NCI-H187 treated with DMSO at 0.1 percent for 48 hours (cell line): ENCODE measurements at regions not wholly inside any gene's neighbourhood (a gene's known extent, or its start where the extent isn't known, plus 50 kb on each side); places are given as distances from the start of the nearest gene placed in this dataset.
A peak's percentile ranks its signal among the peaks of the same experiment; 100 is the strongest.
"Not testable (repeated sequence)": the region's sequence is repeated elsewhere in the genome, so short reads cannot be mapped to it uniquely, and the experiment has no call there.

Source experiments
- DNase-seq: peaks from one replicate; lab custom pipeline; 2025; lab: John Stamatoyannopoulos, UW

DNA sequence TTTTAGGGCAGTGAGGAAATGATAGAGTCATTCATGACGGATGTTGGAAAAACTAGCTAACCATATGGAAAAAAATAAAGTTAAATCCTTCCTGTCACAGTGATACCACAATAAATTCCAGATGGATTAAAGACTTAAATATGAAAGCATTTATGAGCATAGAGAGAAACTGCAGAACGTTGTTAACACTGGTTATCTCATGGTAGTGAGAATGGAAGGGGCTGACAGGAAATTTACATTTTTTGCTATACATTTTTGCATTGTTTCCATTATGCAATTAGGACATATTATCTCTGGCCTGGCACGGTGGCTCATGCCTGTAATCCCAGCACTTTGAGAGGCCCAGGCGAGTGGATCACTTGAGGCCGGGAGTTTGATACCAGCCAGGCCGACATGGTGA, 130.5 kb upstream of the VOPP1 start:
- not testable (repeated sequence) for DNase-seq

DNA sequence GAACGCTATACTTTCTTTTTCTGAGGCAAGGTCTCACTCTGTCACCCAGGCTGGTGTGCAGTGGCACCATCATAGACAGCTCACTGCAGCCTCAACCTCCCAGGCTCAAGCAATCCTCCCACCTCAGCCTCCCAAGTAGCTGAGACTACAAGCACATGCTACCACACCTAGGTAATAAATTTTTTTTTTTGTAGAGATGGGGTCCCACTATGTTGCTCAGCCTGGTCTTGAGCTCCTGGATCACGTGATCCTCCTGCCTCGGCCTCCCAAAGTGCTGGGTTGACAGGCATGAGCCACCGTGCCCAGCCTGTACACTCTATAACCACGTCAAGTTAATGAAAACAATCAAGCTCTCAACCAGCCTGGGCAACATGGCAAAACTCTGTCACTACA, 127.1 kb upstream of the VOPP1 start:
- not testable (repeated sequence) for DNase-seq

DNA sequence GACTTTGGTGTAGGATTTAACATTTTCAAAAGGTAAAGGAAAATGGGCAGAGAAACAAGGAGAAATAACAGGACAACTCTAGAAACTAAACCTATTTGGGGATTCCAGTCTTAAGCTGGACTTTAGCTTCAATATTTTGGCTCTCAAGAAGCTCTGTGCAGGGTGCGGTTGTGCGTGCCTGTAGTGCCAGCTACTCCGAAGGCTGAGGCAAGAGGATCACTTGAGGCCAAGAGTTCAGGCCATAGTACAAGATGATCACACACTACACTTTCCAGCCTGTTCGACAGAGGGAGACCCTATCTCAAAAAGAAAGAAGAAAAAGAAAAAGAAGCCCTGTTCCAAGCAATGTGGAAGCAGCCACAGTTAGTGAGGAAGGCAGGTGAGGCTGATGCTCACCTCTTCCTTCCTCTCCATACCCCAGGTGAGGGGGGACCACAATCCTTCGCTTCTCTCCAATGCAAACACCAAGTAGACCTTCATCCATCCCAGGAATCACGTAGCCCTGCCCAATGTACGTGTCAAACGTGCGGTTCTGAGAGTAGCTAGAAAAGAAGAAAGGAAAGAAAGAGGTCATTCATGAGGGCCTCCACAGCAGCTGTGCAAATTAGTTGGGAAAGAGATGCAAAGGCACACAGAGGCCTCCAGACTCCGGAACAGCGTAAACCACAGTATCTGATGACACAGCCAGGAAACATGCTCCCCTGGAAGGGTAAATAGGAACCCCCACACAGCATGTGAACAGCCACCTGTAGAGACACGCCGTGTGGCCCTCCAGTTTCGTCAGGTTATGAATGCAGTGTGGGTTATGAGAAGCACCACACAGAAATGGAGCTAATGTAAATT, 126.5 kb upstream of the VOPP1 start:
- DNase-seq = not testable (repeated sequence)

DNA sequence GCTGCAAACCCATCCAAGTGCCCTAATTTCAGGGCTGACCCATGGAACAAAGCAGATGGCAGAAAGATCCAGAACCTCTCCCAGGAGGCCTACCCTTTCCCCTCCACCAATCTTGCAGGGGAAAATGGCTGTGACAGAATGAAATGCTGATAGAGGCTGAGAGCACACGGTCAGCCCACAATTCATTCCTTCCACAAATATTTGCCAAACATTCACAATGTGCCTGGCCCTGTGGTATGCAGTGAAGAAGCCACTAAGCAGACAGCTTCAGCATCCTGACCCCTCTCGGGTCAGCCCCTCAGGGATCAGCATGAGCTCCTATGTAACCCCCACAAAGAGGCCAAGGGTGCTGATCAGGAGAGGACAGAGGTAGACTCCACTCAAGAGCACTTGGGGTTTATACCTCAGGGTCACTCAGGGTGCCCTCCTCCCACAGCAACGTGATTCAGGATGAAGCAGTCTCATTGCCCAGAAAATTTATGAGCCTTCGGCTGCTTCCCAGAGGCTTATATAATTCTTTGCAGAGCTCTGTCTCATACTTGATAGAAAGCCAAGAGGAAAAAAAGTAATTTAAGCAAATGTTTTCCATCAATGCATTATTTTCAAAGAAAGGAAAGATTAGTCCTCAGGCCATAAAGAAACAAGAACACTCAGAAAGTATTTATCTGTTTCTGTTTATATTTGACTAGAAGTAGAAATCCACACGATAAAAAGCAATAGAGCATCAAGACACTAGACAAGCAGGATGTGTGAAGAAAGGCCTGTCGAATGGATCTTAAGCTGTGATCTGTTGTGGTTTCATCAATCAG, 123.8 kb upstream of the VOPP1 start:
- DNase-seq = not testable (repeated sequence)

DNA sequence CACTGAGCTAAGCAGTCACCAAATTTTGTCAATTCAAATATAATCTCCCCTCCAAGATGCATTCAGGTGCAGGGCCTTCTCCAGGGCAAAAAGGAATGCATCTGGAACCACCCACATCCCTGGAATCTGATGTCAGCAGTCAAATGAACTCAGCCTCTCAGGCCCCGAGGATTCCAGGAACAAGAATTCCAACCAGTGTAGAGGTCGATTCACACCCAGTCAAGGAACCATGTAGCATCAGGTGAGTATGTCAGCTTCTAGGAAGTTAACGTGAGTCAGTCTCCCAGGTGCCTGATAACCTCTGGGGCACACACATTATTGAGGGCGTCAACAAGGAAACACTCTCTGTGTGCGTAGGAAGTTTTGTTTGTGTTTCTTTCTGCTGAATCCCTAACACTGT, 122.2 kb upstream of the VOPP1 start:
- not testable (repeated sequence) for DNase-seq

DNA sequence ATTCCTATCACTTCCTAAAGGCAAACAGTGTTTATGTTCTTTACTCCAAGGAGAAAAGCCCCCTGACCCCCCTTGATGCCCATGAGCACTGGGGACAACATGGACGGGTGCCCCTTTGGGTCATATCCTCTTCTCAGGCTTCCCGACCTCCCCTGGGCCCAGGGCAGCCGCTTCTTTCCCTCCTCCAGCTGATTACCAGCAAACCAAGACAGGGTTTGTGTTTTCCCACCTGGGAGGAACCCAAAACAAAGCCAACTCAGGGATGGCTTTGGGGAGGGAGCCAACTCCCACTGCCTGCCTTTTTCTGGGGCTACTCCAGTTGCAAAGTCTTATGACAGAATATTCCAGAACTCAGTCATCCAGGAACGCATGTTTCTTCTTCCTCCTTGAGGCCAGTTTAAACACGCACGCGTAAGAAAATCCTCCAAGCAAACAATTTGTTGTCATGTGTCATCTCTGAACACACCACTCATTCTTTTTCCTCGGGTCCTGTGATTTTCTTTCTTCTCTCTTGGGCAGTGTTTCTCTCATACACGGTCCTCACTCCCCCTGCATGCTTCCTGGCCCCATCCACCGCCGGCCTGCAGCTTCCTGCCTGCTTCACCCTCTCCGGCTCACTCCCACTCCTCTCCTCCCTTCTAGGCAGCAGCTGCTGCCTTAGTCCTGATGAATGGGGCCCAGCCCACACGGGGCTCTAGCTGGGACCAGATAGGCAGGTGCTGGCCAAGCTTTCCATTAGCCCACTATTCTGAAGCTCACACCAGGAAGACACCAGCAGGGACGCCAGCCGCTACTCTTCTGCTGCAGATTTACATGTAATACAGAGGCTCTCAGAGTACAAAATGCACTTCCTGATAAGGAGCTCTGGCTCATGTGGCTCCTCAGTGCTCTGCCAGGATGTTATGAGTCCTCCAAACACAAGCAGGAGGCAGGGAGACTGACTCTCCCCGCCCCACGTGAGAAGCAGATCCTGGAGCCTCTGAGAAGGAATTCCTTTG, 116.7 kb upstream of the VOPP1 start:
- DNase-seq = not testable (repeated sequence)

DNA sequence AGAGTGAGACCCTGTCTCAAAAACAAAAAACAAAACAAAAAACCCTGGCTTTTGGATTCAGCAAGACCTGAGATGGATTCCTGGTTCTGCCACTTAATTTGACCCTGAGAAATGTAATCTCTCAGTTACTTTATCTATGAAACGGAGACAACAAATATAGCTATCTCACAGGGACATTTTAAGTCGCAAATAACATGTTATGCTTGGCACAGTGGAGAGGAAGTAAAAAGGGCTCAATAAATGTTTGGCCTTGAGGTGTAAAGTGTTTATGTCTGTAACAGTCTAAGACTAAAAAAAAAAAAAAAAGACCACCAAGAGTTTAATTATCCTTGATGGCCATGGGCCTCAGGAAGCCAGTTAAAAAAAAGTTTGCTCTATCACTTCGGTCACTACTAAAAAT, 116.0 kb upstream of the VOPP1 start:
- DNase-seq = not testable (repeated sequence)

DNA sequence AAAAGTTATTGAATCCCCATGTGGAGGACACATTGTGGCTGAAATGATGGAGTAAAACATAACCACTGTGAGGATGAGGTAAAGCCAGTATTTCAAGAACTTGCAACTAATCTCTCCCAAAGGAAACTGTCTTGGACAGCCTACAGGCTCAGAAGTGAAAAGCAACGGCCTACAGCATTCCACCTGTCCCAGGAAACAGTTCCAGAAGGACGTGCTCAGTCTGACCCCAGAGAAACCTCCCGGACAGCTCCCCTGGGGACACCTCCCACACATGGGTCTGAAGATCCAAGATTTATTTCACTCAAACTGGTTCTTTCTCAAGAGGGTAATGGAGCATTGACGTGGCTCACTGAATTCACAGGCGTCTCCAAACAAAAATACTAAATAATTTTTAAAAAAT, 115.0 kb upstream of the VOPP1 start:
- DNase-seq = not testable (repeated sequence)

DNA sequence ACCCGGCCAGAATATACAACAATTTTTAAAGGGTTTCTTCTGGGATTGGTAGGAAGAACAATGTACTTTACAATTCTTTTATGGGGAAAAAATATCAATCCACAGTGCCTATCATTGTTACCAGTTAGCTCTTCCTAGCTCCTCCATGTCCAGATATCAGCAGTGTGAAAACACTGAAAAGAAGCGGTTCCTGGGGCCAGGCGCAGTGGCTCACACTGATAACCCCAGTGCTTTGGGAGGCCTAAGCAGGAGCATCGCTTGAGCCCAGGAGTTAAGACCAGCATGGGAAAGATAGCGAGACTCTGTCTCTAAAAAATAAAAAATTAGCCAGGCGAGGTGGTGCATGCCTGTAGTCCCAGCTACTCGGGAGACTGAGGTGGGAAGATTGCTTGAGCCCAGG, 114.5 kb upstream of the VOPP1 start:
- DNase-seq = not testable (repeated sequence)

DNA sequence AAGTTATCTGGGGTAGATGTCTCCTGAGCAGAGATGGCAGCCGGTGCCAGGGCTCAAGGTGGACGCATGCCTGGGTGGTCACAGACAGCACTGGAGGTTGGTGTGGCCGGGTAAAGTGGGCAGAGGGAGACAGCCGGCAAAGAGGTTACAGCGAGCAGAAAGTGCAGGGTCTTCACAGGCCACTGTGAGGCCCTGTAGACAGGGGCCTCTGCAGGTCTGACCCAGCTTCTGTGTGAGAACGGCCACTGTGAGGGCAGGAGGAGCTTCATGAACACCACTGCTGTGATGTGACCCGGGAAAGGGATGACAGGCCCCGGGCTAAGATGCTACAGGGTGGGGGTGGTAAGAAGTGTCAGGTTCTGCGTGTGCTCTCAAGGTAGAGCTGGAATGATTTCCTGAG, 111.2 kb upstream of the VOPP1 start:
- DNase-seq = not testable (repeated sequence)

DNA sequence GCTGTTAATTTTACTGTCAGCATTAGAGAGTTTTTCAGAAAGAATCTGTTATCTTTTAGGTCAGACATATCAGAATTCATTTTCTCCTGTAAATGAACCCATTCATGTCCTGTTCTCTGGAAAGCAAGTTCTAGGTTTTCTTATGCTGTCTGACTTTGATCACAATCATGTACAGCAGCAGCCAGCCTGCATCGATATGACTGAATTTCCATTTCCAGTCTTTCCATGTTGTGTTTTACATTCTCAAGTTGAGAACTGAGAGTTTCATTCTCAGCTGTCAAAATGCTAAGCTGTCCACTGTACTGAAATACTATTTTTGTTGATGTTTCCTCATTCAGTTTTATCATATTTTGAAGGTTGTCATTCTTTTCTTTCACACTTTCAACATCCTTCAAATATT, 103.3 kb upstream of the VOPP1 start:
- DNase-seq = not testable (repeated sequence)

DNA sequence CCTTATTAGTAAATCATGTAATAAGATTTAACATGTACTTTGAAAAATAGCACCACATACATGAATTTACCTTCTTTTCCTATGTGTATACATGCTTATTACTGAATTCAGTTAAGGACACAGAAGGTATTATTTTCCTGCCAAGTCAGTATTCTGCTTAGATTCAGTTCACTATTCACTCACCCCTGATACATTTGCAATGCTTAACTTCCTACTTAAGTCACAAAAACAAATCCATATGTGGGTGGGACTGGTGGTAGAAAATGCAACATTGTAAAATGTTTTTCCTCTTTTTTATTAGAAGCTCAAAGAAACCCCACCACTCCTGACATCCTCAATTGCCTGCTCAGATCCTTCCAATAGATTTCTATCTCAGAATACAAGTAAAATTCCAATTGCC, 101.2 kb upstream of the VOPP1 start:
- not testable (repeated sequence) for DNase-seq

DNA sequence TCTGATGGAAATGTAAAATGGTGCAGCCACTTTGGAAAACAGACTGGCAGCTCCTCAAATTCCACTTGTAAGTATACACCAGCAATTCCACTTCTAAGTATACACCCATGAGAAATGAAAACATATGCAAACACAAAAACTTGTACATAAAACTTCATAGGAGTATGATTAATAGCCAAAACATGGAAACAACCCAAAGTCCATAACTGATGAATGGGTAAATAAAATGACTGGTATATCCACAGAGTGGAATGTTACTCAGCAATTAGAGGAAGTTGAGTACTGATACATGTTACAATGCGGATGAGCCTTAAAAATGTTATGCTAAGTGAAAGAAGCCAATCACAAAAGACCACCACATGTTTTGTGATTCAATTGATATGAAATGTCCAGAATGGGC, 99.8 kb upstream of the VOPP1 start:
- not testable (repeated sequence) for DNase-seq

DNA sequence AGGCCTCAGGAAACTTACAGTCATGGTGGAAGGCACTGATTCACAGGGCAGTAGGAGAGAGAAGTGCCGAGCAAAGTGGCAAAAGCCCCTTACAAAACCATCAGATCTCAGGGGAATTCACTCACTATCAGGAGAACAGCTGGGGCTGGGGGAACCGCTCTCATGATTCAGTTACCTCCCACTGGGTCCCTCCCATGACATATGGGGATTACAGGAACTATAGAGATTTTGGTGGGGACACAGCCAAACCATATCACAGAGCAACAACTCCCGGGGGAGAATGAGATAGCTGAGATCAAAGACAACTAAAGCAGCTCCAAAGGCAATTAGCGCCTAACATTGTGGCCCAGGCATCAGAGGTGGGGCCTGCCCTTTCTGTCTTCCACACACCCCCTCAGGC, 85.4 kb upstream of the VOPP1 start:
- DNase-seq = no peak

DNA sequence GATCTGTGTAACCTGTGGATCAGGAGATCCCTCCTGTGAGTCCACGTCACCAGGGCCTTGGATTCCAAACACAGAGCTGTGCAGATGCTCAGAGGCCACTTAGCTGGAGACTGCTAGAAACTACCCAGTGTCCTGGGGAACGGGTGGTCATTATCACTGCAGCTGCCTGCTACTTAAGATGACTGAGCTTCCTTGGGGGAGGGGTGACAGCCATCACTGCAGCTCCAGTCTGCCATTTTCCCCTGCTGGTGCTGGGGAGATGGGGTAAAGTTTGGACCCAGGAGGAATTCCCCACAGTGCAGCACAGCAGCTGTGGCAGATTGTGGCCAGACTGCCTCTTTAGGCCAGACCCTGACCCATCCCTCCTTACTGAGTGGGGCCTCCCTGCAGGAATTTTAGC, 78.8 kb upstream of the VOPP1 start:
- no peak for DNase-seq

DNA sequence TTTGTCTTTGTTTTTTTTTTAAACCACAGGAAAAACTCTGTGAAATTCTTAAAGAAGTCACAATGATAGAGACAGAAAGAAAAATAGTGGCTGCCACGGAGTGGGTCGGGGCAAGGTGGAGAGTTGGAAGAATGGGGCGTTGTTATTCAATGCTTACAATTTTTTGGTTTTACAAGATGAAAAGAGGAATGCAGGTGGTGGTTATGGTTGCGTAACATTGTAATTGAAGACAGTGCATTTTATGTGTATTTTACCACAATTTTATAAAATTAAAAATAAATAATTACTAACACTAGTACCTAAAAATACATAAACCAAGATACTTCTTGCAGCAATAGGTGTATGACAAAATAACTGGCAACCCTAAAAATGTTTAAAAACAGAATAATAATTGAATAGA, 76.9 kb upstream of the VOPP1 start:
- no peak for DNase-seq

DNA sequence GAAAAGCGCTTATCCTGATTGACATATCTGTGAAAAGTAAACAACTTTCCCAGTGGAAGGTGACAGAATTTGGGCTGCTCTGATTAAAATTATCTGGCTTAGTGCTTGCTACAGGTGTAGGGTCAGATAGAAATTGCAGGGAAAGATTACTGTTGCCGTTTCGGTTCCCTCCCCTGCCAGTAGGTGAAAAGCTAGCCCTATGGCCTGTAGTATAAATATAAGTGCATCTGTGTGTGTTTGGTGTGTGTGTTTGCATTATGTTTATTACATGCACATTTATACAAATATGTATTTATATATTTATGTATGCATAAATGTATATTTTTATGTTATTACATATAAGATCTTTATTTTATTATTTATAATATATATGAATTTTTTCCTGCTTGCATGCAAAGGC, 72.3 kb upstream of the VOPP1 start:
- no peak for DNase-seq

DNA sequence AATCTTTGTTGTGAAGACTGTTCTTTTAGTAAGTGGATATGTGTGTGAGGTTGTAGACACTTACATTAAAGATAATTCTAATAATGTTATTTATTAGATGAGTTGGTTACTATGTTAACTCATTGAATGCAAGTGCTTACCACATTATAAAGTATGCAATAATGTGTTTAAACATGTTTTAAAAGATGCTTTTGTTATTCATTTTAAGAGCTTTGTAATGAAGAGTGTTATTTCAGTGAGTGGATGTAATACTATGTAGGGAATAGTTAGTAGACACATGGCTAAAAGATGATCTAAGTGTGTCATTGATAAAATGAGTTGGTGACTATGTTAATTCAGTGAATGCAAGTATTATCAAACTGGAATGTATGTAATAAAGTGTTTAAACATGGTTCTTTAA, 70.0 kb upstream of the VOPP1 start:
- no peak for DNase-seq

DNA sequence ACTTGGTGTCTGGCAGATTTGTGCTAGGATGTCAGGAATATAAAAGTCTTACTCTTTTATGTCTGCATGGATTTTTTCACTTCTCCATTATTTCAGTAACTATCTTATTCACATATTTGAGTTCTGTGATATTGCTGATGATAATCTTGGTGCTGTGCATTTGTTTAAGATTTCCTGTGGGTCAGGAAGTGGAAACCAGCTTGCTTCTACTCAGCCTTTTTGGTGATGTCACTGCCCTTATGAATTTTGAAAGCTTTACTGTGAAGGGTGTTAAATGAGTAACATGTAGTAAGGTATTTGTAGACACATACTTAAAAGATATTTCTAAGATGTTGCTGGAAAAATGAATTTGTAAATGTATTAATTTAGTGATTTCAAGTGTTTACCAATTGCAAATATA, 69.5 kb upstream of the VOPP1 start:
- DNase-seq = no peak

DNA sequence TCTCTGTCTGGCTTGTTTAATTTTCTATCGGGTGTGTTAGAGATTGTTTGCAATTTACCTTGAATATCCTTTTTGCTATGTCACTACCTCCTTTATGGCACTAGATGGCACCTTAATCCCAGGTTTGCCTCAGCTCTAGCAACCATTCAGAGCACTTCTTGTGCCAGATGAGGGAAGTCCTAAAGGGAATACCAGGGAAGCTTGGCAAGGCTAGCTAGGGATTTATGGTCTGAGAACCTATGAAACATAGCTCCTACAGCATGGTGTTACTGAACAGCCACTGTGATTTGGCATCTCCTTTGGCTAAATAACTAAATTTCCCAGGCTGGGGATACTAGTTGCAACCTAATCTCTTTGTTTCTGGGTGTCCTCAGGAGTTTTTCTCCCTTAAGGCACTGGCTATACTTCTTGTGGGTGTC, 69.0 kb upstream of the VOPP1 start:
- peak; percentile 53 for DNase-seq

DNA sequence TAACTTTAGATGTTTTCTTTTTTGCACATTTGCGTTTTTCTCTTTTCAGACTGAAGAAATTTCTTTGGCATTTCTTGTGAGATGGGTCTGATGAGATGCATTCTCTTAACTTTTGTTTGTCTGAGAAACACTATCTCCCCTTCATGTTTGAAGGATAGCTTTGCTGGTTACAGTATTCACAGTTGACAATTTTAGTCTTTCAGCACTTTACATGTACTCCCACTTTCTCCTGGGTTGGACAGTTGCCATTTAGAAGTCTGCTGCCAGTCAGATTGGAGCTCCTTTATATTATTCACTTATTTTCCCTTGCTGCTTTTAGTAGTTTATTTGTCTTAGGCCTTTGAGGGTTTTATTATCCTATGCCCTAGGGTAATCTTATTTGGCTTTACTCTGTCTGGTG, 67.3 kb upstream of the VOPP1 start:
- no peak for DNase-seq
